ENCODE measurements at regions not wholly inside any gene's neighbourhood (a gene's known extent, or its start where the extent isn't known, plus 50 kb on each side); places are given as distances from the start of the nearest gene placed in this dataset.

GRCh38 chr4:96835991-96836390 lies 996.1 kb downstream of the PDHA2 start:
- no peak for DNase-seq
- H3K4me3 Mint-ChIP-seq (ENCODE audit: low read depth, unreplicated experiment): no peak overlapping the region
- intact Hi-C loops (cut with micrococcal nuclease; ENCODE audit: unreplicated experiment): no loop called here
- no peaks in the 10 kb centered on the region for H3K4me1 Mint-ChIP-seq (ENCODE audit: low read depth, unreplicated experiment)
- H3K36me3 Mint-ChIP-seq (ENCODE audit: insufficient read depth, unreplicated experiment): no peaks in the 10 kb centered on the region
- H3K27ac Mint-ChIP-seq (ENCODE audit: unreplicated experiment): no peak overlapping the region
- no peaks in the 10 kb centered on the region for H3K27me3 Mint-ChIP-seq (ENCODE audit: unreplicated experiment)
- TF ChIP-seq CTCF (IDR thresholded peaks at IDR 0.05; ENCODE audit: unreplicated experiment): no peak
- H3K9me3 Mint-ChIP-seq (ENCODE audit: low read depth, unreplicated experiment): no peaks in the 10 kb centered on the region
- CTCF ChIA-PET: no interaction called here
- BruUV-seq (replicated peaks): no TSS peak

GRCh38 chr4:96839441-96839840 lies 999.5 kb downstream of the PDHA2 start:
- Mint-ChIP-seq H3K9me3 (ENCODE audit: low read depth, unreplicated experiment) (no peaks in the 10 kb centered on the region), H3K27me3 (ENCODE audit: unreplicated experiment) (no peaks in the 10 kb centered on the region), H3K4me3 (ENCODE audit: low read depth, unreplicated experiment) (no peak overlapping the region), H3K27ac (ENCODE audit: unreplicated experiment) (no peak overlapping the region), H3K4me1 (ENCODE audit: low read depth, unreplicated experiment) (no peaks in the 10 kb centered on the region), H3K36me3 (ENCODE audit: insufficient read depth, unreplicated experiment) (no peaks in the 10 kb centered on the region)
- TF ChIP-seq CTCF (IDR thresholded peaks at IDR 0.05; ENCODE audit: unreplicated experiment): no peak
- no peak for DNase-seq
- intact Hi-C loops (cut with micrococcal nuclease; ENCODE audit: unreplicated experiment): no loop called here
- BruUV-seq (replicated peaks): no TSS peak
- CTCF ChIA-PET: no interaction called here

- CTCF ChIA-PET: no interaction called here
- DNase-seq: no peak
- H3K4me1 Mint-ChIP-seq (ENCODE audit: low read depth, unreplicated experiment): no peaks in the 10 kb centered on the region
- intact Hi-C loops (cut with micrococcal nuclease; ENCODE audit: unreplicated experiment): no loop called here
- H3K4me3 Mint-ChIP-seq (ENCODE audit: low read depth, unreplicated experiment): no peak overlapping the region
- H3K9me3 Mint-ChIP-seq (ENCODE audit: low read depth, unreplicated experiment): no peaks in the 10 kb centered on the region
- H3K36me3 Mint-ChIP-seq (ENCODE audit: insufficient read depth, unreplicated experiment): no peaks in the 10 kb centered on the region
- BruUV-seq (replicated peaks): no TSS peak
- H3K27ac Mint-ChIP-seq (ENCODE audit: unreplicated experiment): no peak overlapping the region
- no peaks in the 10 kb centered on the region for H3K27me3 Mint-ChIP-seq (ENCODE audit: unreplicated experiment)
- TF ChIP-seq CTCF (IDR thresholded peaks at IDR 0.05; ENCODE audit: unreplicated experiment): no peak
Measured at GRCh38 chr4:96841801-96842200, 1001.9 kb downstream of the PDHA2 start.

- CTCF ChIA-PET: no interaction called here
- Mint-ChIP-seq H3K27me3 (ENCODE audit: unreplicated experiment) (no peaks in the 10 kb centered on the region), H3K36me3 (ENCODE audit: insufficient read depth, unreplicated experiment) (no peaks in the 10 kb centered on the region), H3K27ac (ENCODE audit: unreplicated experiment) (no peak overlapping the region), H3K4me3 (ENCODE audit: low read depth, unreplicated experiment) (no peak overlapping the region), H3K4me1 (ENCODE audit: low read depth, unreplicated experiment) (no peaks in the 10 kb centered on the region), H3K9me3 (ENCODE audit: low read depth, unreplicated experiment) (no peaks in the 10 kb centered on the region)
- no TSS peak for BruUV-seq (replicated peaks)
- no peak for TF ChIP-seq CTCF (IDR thresholded peaks at IDR 0.05; ENCODE audit: unreplicated experiment)
- intact Hi-C loops (cut with micrococcal nuclease; ENCODE audit: unreplicated experiment): no loop called here
- no peak for DNase-seq
Measured at GRCh38 chr4:96844858-96845490, 1005.1 kb downstream of the PDHA2 start.
